Midbrain (tissue), 1 donor: ENCODE measurements at regions not wholly inside any gene's neighbourhood (a gene's known extent, or its start where the extent isn't known, plus 50 kb on each side); places are given as distances from the start of the nearest gene placed in this dataset.
A peak's percentile ranks its signal among the peaks of the same experiment; 100 is the strongest.

Experiments
- DNase-seq: peaks from one replicate; lab custom pipeline; 2025; lab: John Stamatoyannopoulos, UW

DNA sequence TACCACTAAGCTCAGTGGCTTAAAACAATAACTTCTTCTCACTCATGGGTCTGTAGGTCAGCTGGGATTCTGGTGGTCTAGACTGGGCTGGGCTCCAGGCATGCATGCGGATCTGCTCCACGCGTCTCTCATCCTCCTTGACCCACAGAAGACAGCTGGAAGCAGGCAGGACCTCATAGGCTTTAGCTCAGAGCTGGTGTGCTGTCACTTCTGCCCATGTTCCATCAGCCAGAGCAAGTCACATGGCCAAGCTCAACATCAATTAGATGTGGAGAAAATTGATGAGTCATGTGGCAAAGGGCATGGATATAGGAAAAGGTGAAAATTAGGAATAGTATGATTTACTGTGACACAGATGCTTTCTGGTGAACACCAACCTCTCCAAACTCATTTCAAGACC lies 57.4 kb upstream of the PSMF1 start:
- no peak for DNase-seq

DNA sequence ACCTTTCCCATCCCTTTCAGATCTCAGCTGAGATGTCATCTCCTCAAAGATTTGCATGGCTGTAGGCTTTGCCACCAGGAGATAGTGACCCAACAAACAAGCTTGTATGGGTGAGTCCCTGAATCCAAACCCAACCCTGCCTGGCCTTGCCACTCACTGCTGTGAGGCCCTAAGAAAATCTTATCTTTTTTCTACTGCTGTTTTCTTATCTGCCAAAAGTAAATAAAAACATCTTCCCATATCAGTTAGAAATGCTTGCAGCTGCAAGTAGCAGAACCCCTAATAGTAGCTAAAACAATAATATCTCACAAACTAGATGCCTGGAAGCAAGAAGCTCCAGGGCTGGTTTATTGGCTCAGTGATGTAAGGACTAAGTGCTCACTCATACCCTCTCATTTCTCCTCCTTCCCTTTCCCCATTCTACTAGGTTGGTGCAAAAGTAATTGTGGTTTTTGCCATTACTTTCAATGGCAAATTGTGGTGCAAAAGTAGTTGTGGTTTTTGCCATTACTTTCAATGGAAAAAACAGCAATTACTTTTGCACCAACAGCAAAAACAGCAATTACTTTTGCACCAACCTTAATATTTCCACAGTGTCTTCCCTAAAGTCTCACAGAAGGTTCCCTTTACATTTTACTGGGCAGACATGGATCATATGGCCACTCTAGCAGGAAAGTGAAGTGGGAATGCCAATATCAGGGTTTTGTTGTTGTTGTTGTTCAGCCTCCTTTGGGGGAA lies 56.7 kb upstream of the PSMF1 start:
- DNase-seq, result no peak

DNA sequence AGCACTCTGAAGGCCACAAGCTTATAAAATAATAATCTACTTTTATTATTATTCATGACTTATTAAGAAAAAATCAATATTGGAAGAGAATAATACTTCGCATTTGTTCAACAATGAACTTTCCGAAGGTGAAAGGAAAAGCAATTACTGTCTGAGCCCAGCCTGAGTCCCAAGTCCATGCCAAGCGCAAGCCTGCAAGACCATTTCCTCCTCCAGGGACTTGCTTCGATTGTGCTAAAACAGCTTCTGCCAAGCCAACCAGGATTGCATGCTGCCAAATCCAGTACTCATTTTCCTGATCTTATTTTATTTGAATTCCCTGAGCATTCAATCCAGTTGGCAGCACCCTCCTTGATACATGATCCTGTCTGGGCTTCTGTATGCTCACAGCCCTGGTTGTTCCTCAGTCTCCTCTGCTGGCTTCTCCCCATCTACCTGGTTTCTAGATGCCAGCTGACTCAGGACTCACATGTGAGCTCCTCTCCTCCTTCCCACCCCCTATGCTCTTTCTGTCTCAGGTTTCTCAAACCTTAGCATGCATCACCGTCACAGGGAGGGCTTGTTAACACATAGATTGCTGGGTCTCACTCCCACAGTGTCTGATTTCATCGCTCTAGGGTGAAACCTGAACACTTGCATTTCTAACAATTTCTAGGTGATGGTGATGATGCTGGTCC lies 55.9 kb upstream of the PSMF1 start:
- peak; percentile 6 for DNase-seq
